Stimulated activated CD8-positive, alpha-beta memory T cell treated with anti-CD3 and anti-CD28 coated beads, Interleukin-2, amount 100 ng/mL, for 48 hours (primary cell): ENCODE measurements at regions not wholly inside any gene's neighbourhood (a gene's known extent, or its start where the extent isn't known, plus 50 kb on each side); places are given as distances from the start of the nearest gene placed in this dataset.
"Not testable (repeated sequence)": the region's sequence is repeated elsewhere in the genome, so short reads cannot be mapped to it uniquely, and the experiment has no call there.

Experiments
- DNase-seq, 2 donors: peaks; one replicate each; pipeline ENCODE4 v3.0.0-alpha.2; 2020; ENCODE audit warnings: low read depth in 2 of 2

DNA sequence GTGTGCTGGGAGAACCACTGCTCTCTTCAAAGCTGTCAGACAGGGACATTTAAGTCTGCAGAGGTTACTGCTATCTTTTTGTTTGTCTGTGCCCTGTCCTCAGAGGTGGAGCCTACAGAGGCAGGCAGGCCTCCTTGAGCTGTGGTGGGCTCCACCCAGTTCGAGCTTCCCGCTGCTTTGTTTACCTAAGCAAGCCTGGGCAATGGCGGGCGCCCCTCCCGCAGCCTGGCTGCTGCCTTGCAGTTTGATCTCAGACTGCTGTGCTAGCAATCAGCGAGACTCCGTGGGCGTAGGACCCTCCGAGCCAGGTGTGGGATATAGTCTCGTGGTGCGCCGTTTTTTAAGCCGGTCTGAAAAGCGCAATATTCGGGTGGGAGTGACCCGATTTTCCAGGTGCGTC, 164.0 kb downstream of the HRH4 start:
- not testable (repeated sequence) for DNase-seq

DNA sequence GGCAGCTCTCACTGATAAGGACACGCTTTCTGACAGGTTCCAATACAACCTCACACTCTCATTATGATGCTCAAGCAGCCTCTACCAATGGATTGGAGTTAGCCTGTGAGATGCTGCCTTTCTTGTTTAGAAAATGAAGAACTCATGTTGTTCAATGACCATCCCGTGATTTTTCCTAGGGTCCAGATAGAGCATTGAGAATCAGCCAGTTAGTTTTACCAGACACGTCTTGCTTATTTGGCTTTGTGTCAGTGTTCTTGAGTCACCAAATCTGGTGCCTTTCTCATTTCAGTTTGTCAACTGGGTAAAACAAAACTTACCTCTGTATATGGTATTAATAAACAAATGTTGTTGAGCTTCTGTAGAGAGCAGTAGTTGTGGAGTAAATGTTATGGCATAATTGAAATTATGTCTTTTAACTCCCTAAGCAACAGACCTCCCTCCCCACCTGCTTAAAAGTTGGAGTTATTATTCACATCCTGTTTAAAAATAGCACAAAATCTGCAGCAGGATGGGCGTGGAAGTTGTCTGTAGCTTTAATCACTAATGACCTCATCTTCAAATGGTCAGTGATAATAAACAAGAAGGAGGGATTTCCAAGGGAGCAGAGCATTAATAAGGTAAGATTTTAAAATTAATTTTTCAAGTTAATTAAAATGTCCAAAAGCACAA, 167.3 kb downstream of the HRH4 start:
- DNase-seq, result no peak

DNA sequence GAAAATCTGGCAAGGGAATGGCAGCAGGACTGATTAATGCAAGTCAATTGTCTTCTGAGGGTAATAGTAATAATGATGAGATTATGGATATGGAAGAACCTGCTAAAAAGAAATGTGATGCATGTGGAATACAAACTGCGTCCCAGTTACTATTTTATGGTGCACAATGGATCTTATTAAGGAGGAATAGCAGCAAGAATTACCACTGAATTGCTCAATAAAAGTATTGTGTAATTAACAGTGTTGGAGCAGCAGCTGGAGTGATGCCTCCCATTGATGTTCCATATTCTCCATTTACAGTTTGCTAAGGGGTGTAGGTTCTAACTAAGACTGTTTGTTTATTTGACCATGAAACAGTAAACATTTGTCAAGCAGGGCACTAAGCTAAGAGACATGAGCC, 167.9 kb downstream of the HRH4 start:
- DNase-seq, result no peak

DNA sequence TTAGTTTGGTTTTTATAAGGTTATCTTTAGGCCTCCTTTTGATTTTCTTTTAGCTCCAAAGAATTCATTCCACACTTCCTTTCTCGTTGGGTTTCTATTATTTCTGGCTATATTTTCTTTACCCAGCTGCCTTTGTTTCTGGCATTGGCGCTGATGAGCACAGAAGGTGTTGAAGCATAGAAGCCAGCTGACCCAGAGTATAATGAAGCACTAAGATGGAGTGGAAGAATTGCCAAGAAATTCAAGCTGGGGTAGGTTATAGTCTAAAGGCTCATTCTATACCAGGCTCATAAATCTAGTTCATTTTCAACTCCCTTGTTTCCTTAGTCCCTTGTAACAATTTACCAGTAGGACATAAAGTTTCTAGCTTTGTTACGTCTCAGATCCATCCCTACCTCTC, 169.5 kb downstream of the HRH4 start:
- DNase-seq, result no peak

DNA sequence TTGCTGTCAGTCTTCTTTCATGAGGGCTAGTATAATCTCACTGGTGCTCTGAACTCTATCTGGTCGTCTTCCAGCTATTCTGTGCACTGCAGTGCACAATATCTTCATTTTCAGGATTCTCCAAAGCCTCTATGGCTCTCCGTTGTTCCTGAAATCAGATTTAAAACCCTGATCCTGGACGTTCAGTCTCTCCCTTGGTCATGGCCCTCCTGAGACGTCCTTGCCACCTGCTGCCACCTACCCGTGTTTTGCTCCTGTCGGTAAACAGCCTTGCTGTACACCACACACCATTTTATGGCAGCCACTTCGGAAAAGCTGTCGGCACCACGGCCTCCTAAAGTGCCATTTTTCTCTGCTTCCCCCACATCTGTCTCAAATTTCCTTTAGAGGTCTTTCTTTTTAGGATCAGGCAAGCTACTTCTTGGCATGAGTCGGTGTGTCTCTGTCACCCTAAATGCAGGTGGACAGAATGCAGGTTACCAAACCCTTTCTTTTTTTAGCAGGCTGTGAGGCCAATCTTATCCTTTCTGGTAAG, 170.0 kb downstream of the HRH4 start:
- no peak for DNase-seq

DNA sequence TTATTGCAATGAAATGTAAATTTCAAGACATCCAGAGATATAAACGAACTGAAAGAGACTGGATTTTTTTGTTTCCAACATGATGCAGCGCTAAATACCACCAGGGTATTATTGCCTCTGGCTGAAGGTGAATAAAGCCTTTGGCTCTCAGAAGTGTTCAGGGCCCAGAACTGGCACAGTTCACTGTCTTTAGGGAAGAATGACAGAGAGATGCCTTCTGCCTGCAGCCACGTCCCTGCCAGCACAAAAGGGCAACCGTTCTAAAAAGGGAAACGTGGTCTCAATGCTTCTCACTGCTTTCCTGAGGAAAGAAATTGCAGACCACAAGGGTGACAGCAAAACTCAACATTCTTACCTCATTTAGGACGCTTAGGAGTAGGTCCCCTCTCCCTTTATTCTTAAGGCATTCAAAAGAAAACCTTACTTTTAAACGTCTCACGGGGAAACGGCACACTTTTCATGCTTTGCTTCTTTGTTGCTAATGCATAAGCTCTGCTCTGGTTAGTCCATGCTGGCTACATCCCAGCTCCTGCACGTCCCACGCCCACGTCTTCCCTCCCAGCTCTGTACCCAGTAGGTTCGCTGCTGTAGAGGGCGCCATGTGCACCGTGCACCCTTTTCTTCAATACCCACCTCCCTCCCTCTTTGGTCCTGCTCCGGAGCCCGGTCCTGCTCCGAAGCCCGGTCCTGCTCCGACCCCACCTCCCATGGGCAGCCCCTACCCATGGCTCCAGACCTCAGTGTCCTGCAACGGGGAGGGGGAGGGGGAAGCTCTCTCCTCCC, 171.0 kb downstream of the HRH4 start:
- DNase-seq, result no peak

DNA sequence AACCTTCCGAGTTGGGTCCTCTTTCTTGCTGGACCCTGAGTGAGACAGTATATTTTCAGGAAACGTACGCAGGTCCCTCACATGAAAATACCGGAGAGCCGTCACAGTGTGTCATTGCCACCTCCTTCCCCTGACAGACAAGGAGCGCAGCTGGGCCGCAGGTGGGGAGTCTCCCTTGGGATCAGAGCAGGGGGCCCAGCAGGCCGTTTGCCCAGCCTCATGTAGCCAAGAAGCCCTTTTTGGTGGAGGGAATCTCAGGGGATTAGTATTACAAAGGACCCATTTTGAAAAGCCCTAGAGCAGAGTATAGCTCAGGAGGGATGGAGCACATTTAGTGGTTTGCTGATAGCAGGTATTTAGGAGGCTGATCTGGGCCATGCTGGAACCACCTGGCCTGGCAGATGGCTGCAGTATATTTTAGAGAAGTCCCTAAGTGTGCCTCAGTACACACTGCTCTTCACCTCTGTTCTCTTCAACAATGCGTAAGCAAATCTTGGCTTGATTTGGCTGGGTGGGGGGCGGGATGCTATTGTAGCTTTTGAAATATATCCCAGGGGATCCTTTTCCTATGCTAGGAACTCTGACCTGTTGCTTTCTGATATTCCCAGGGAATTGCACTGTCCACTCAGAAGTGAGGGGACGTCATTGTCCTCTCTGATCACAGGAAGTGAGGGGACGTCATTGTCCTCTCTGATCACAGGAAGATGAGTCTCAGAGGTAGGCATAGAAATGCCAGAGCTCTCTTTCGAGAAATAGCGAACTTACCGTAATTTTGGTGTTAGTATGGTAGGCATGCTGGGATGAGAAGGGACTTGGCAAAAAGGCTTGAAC, 171.9 kb downstream of the HRH4 start:
- no peak for DNase-seq

DNA sequence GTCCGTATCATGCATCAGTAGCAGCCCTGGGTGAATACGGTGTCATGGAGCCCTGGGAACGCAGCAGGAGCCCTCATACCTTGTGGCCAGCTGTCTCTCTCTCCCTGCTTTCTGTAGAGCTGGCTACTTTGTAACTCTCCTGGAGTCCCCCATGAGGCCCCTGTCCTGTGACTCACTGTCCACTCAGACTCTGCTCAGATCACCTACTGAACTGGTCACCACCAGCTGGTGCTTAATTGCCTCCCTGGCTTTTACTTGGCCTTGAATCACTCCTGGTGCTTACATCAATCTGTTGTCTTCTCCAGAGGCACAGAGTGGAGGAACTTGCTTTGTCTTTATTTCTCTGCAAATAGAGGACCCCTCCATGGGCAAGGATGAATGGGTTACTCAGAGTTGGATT, 172.7 kb downstream of the HRH4 start:
- no peak for DNase-seq

DNA sequence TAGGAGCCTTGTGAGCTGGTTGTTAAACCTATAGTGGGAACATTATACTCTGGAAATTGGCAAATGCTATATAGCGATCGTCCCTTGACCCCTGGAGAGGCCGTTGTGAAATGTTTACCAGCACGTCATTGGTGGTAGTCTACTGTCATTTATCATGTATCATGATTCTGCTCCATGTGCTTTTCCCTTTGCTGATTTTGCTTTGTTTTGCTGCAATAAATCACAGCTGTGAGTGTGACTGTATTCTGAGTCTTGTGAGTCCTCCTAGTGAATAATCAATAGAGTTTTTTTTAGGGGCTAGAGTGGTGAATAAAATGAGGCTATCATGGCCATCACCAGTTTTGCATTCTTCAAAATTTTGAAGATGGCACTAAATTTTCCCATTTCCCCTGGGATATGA, 189.1 kb downstream of the HRH4 start:
- no peak for DNase-seq

DNA sequence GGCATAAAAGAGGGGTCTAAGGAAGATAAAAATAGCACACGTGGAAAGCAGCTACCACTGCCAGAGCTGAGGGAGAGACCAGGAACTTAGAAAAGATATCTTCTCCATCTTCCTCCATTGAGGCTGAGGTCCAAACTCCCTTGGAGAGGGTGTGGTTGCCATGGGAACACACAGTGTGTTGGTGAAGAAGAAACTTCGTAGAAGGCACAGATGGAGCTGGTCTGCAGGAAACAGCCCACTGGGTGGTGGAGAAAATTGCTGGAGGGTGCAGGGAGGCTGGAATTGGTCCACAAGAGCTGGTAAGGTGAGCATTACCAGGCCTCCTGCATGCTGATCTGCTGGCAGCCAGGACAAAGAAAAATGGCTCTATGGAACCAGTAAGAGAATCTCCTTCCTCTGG, 191.0 kb downstream of the HRH4 start:
- DNase-seq, result no peak

DNA sequence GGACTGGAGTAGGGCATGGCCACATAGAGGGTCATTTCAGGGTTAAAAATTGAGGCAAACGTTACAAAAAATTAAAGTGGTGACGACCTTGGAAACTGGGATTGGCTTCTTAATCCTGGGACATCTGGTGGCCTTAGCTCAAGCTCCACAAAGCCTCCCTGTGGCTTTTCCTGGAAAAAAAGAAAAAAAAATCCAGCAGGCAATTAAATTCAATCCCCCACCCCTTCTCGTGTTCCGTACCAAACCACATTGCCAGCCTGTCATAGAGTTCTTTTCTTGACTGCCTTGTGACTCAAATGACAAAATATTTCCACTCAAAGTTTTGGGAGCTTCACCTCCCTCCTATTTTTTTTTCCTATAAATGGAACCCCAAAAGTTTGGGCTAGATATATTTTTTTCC, 195.6 kb downstream of the HRH4 start:
- no peak for DNase-seq

DNA sequence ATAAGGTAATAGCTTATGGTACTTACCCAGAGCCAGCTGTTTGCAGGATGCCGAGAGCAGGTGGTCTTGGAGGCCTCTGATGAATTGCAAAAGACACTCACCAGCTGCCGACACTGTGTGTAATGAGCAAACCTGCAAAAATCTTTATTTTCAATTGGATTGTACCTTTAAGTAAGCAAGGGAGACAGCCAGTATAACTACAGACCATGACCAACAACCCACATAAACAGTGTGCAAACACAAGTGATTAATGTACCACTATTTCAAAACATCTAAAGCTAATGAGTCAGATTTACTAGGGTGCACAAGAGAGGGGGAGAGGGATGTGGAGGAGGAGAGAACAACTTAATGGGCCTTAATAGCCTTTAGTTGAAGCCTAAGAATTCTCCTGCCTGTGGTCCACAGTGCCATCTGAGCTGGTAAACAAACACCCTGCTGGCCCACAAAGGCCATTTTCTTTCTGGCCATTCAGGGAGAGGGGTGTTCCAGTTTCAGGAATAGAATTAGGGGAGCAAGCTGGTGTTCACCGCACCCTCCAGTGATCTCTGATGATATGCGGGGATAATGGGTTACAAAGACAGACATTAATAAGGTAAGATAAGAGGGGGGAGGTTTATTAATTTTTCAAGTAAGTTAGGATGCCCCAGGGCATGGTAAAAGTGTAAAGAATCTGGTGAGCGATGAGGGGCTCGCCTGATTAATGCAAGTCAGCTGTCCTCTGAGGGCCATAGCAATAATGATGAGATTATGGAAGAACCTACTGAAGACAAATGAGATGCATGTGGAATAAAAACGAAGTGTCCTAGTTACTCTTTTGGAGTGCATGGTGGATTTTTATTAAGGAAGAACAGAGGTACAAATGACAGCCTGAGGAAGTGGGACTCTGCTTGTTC, 196.4 kb downstream of the HRH4 start:
- DNase-seq, result no peak

DNA sequence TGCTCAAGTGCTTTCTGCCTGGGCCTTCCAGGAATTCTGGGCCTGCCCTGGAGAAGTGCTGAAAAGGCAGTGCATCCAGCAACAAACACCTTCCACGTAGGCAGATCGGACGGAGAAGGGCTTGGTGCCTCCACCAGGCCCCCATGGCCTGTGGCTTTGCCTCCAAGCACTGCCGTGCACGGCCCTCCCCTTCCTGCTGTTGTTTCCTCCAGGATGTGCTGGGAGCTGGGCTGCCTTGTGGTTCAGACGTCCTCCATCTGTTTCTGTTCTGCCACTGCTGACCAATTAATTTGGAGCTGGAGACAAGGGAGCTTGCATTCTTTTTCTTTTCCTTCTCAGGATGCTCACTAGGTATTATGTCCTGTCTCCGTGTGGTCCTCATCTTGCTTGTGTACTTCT, 197.0 kb downstream of the HRH4 start:
- no peak for DNase-seq

DNA sequence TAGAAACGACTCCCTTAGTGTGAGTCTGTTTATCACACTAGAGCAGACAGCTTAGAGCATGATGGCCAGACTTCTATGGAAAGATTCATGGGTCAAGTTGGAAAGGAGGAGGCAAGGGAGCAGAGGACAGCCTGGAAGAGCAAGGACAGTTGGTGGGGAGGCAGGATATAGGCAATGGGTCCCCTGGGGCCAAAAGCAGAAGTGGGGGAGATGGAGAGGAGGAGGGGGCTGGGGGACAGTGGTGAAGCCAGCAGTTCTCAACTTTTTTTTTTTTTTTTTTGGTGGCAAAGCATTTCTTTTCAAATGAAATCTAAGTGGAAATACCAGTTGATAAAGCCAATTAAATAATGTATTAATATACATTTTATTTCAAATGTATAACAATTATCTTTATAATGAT, 197.9 kb downstream of the HRH4 start:
- no peak for DNase-seq

DNA sequence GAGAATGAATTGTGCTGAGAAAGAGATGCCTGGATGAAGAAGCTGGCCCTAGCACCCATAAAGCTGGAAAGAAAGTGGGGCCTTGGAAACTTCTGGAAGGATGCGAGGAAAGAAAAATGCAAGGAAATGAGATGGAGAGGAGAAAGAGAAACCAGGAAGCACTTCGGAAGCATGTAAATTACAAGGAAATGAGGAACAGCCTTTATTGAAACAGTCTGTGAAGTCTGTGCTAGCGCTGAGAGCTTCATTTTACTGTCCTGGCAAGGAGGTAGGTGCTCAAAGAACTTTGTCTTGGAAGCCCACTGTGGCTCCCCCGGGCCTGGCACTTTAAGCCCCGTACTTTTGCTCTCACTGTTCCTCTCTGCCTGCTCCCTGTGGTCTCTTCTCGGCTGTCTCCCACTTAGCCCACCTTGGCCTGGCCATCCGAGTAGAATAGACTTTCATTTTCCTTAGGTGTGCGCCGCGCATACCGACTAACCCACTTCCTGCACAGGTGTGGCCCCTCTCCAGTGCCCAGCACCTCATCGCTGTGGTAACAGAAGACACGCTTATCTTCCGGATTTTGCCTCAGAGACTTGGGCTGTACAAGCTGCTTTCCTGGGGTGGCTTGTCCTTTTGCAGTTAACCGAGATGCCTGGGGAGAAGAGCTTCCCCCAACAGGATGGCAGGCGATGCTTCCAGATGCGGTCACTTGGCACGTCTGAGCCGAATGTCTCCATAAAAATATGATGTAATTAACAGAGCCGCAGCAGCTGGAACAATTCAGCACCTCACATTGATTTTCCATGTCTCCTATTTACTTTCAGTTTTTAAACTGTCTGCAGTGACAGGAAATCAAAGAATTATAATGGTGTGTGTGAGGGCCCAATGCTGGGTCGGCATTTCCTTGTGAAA, 199.6 kb downstream of the HRH4 start:
- DNase-seq, result no peak

DNA sequence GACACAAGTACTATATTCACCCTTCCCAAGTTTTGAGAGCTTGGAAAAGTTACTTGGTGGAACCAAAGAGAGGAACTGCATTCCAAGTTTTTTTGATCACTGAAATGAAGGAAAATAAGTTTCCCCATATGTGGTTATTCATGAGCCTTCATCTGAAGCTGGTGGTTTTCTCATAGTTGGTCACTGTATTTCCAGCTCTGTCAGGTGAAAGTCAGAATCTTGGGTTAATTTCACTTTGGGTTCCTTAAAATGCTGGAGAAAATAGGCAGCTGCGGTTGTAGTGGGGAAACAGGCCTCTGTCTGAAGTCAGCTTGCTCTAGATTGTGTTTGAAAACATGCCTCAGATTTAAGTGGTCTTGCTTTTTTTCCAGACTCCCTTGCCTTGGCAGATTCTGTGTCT, 200.5 kb downstream of the HRH4 start:
- no peak for DNase-seq

DNA sequence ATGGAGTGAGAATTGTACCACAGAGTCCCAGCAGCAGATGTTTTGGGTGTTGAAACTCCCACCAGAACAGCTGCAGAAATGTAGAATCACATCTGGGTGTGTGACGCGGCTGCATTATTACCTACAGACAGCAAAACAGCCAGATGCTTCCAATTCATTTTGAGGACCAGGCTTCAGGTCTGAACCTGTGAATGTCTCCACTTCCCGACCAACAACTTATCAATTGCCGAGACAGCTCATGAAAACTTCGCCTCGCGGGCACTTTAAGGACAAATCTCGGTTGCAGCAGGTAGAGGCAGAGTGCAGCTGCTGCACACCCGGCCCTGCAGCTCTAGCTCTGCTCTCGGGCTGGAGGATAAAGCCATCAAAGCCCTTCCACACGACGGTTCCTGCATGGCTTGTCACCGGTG, 202.0 kb downstream of the HRH4 start:
- no peak for DNase-seq

DNA sequence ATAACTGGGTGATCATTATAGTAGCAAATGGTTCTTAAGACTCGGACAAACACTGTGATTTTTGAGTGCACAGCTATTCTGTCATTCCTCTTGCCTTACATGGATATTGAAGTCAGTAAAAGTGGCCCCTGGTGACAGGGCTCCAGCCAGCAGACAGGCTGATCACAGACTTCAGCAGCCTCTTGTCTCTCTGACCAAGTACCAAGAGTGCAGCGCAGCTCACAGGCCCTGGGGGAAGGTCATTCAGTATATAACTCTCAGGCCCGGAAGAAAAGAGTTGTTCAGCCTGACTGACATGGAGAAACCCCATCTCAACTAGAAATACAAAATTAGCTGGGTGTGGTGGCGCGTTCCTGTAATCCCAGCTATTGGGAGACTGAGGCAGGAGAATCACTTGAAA, 202.6 kb downstream of the HRH4 start:
- no peak for DNase-seq

DNA sequence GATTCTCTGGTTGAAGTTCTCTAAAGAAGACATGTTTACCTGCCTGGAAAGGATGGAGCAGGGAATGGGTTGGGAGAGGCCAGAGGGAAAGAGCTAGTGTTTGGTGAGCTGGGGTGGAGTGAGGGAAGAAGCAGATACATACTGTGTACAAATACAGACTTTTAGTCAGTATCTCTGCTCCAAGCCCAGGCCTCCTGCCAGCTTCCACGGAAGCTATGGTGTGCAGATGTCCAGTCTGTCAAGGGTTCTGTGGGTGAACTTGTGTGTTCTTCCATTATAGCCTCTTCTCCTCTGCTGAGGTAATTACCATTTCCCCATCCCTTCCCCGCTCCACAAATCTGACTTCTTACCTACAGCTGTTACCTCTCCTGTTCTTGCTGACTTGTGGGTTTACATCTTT, 208.6 kb downstream of the HRH4 start:
- no peak for DNase-seq

DNA sequence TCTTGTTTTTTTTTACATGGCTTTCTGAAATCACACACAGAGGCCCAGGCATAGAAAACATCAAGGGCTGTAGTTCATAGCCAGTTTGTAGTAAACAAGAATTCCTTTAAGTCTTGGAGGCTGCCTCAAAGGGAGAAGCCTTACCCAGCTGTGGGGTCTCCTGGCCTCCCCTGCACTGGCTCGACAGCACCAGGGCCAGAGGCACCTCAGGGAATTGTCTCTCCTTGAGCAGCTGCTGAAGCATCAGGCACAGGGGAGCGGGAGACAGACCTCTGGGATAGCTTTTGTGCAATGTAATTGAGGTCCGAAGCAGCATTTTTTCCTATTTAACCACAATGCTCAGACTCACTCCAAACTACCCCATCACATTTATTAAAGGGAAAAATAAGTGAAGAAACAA, 209.1 kb downstream of the HRH4 start:
- DNase-seq, result no peak
